Testis (tissue), 2 donors: ENCODE measurements at regions not wholly inside any gene's neighbourhood (a gene's known extent, or its start where the extent isn't known, plus 50 kb on each side); places are given as distances from the start of the nearest gene placed in this dataset.

Experiments used
- POLR2A ChIP-seq: fragments of 450-650 bp; IDR thresholded peaks from one replicate; pipeline ENCODE4 v1.6.1; 2017; ENCODE audit warnings: antibody characterized with exemption, mild to moderate bottlenecking, moderate library complexity
- TF ChIP-seq, protein P1 (sequence below), 3 experiments: fragments of 450-650 bp in 2 of 3; fragments of 200-600 bp in 1 of 3; sonication (generic) in 1 of 3; IDR thresholded peaks; one replicate each; pipeline ENCODE4 v1.5.1; 2016 to 2019; ENCODE audit warnings: antibody characterized with exemption in 3 of 3, mild to moderate bottlenecking in 2 of 3, moderate library complexity in 1 of 3

GRCh38 chr2:62381656-62382055 lies 124.3 kb downstream of the TMEM17 start:
- TF ChIP-seq, protein P1, sequence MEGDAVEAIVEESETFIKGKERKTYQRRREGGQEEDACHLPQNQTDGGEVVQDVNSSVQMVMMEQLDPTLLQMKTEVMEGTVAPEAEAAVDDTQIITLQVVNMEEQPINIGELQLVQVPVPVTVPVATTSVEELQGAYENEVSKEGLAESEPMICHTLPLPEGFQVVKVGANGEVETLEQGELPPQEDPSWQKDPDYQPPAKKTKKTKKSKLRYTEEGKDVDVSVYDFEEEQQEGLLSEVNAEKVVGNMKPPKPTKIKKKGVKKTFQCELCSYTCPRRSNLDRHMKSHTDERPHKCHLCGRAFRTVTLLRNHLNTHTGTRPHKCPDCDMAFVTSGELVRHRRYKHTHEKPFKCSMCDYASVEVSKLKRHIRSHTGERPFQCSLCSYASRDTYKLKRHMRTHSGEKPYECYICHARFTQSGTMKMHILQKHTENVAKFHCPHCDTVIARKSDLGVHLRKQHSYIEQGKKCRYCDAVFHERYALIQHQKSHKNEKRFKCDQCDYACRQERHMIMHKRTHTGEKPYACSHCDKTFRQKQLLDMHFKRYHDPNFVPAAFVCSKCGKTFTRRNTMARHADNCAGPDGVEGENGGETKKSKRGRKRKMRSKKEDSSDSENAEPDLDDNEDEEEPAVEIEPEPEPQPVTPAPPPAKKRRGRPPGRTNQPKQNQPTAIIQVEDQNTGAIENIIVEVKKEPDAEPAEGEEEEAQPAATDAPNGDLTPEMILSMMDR (IDR thresholded peaks at IDR 0.05): no peak
- TF ChIP-seq POLR2A: no peak
